ENCODE measurements at regions not wholly inside any gene's neighbourhood (a gene's known extent, or its start where the extent isn't known, plus 50 kb on each side); places are given as distances from the start of the nearest gene placed in this dataset.
"Not testable (repeated sequence)": the region's sequence is repeated elsewhere in the genome, so short reads cannot be mapped to it uniquely, and the experiment has no call there.

DNA sequence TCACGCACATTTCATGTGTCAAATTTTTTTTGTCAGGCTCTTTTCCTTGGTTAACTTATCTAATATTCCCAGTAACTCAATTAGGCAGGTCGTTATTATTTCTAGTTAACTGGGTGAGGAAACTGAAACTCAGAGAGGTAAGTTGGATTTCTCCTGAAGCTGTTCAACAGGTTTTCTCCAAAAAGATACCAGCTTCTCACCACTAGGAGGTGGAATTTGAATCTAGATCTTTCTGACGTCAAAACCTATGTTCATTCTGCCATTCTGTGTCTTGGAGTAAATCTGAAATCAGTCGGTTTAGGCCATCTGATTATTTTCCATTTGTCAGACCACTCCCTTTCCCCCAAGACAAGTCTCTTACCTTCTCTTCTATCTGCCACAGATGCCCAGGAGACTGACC lies 572.9 kb downstream of the ACTL7B start:
- peak; percentile 55 for DNase-seq (ENCODE audit: low read depth)

DNA sequence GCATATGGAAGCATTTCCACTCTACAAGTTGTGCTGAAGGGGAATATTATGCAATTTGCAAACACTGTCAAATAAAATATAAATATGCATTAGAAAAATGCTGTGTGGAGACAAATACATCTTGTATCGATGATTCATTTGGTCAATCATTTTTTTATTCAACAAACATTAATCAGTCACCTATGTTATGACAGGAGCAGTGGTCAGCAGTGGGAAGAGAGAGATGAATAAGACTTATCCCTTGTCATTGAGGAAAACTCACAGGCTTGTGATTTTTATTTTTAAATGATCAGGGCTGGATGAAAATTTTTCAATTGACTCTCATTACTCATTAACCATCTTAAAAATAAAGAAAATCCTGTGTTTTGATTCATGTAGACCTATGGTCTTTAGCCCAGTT lies 574.1 kb downstream of the ACTL7B start:
- no peak for DNase-seq (ENCODE audit: low read depth)

DNA sequence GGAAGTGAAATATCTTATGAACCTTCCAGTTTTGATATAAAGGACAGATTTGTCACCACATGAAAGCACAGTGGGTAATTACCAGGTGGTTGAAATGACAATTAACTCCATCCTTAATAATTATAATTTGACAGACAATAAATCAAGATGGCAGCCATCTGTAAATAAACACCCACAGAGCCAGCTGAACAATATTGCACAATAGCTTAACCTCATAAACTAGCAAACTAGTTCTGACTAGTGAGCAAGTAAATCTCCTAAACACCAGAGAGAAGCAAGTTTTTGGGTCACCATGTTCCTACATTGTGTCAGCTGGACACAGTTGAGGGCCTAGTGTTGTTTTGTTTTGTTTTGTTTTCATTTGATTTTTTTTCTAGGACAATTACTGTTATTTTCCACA lies 577.4 kb downstream of the ACTL7B start:
- no peak for DNase-seq (ENCODE audit: low read depth)

DNA sequence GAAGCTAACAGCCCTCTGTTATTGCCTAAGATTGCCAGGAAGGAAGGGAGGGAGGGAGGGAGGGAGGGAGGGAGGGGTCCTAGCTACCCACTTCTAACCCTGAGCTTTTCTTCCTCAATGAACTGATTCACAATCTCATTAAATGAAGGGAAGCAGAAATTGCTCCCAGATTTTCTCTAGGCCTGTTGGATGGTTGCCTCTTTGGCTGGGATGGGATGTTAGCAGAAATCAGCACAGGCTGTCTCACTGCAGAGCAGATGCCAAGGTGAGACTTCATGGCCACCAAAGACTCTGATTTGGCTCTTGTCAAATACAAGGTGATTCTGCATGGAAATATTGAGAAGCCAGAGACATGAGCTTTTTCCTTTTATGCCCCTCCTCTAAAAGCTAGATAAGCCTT lies 578.6 kb downstream of the ACTL7B start:
- DNase-seq (ENCODE audit: low read depth): no peak

GRCh38 chr9:108275906-108276305 lies 579.9 kb downstream of the ACTL7B start:
- DNase-seq (ENCODE audit: low read depth): no peak

DNA sequence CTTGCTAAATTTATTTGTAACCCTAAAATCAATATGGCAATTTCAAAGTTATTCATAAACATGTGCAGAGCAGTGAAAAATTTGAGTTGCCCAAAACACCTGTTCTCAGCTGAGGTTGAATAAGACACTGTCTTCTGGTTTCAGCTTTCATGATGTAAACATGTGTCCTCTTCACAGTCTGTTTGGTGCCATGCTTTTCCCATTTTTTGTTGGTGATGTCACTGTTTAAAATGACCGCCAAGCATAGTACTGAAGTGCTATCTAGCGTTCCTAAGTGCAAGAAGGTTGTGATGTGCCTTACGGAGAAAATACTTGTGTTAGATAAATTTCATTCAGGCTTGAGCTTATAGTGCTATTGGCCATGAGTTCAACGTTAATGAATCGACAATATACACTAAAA lies 580.8 kb downstream of the ACTL7B start:
- DNase-seq (ENCODE audit: low read depth): no peak

GRCh38 chr9:108273988-108274387 lies 581.8 kb downstream of the ACTL7B start:
- DNase-seq (ENCODE audit: low read depth): no peak

DNA sequence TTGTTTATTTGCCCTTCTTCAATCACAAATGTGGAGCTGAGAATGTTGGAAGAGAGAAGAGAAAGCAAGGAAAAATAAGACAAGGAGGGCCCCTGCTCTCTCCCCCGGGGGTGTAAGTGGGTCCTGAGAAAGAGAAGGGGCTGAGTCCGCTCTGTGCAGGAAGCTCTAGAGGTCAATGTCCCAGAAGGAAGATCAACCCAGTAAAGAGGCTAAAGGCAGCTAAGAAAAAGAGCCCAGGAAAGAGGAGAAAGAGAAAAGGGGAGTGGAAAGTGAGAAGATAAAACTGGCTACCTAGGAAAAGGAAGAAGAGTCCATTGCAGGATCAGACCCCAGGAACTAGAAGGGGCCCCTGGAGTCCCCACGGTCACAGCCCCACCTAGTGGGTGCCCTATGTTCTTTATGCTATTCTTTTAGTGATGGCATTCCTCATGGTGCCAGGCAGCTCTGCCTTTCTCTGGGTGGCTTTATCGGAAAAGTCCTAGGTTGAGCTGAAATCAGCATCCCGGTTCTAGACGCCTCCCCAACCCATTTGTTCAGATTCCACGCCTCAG lies 583.4 kb downstream of the ACTL7B start:
- peak; percentile 79 for DNase-seq (ENCODE audit: low read depth)

- DNase-seq (ENCODE audit: low read depth): peak; percentile 90
These were observed 584.0 kb downstream of the ACTL7B start for GRCh38 chr9:108271646-108272348.

DNA sequence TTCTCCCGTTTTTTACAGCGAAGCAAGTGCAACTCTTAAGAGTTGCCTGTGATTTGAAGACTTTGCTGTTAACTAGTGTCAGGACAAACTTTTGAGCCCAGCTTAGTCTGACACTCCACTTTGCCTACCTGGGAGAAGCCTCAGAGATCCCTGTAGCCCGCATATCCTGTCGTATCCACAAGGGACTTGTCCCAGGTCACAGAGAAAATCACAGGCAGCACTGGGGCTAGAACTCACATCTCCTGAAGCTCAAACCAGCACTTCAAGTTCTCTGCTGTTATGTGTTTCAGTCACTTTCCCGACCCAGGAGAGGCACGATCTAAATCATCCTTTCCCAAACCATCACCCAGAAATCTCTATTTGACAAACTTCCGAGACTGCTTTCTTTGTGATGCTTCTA lies 584.5 kb downstream of the ACTL7B start:
- DNase-seq (ENCODE audit: low read depth): no peak

DNA sequence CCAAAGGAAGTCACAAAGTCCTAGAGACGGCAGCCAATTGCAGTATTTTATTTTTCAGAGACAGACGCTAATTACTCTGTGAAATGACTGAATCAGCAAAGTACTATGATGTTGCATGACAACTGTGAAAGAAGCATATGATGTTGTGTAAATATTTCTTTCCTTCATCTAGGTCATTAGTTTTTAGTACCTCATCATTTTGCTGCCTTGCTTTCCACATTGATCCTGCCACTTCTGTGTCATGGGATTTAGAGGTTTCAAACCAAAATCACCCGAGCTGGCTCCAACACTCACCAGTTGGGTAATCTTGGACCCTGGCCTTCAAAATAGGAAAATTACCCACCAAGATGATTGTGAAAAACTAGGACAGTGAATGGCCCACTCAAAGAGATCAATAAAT lies 585.2 kb downstream of the ACTL7B start:
- DNase-seq (ENCODE audit: low read depth): no peak

- DNase-seq (ENCODE audit: low read depth): peak; percentile 85
These were observed 585.7 kb downstream of the ACTL7B start for GRCh38 chr9:108270051-108270450.

DNA sequence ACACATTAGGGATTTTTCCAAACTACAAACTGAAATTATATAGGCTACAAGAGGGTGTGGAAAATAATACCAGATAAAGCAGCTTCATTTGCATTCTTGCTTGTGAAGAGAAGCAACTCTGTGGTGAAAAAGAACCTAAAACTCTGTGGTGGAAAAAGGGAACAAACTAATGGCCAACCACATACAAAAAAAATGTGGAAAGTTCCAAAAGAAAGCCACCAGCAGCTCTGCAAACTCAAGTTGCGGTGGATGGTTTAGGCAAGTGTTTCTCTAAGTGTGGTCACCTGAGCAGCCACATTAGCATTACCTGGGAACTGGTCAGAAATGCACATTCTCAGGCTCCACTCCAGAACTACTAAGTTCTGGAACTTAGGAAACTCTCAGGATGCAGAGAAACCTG lies 586.4 kb downstream of the ACTL7B start:
- DNase-seq (ENCODE audit: low read depth): no peak

- DNase-seq (ENCODE audit: low read depth): no peak
These were observed 590.7 kb downstream of the ACTL7B start for GRCh38 chr9:108265065-108265464.

DNA sequence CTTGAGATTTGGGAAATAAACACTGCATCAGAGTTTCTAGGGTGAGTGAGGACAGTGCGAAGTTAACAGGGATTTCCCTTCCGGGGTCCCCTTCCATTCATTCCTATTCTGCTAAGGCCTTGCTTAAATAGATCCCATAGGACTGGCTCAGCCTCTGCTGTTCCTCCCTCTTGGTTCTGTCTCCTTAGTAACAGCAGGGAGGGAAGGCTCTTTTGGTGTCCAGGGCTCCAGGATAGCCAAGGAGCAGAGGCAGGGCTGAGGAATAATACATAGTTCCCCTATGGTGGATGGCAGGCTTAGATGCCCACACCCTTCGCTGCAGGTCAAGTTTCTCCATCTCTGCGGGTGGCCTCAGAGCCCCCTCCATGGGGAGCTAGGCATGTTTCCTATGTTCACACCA lies 591.7 kb downstream of the ACTL7B start:
- DNase-seq (ENCODE audit: low read depth): no peak

DNA sequence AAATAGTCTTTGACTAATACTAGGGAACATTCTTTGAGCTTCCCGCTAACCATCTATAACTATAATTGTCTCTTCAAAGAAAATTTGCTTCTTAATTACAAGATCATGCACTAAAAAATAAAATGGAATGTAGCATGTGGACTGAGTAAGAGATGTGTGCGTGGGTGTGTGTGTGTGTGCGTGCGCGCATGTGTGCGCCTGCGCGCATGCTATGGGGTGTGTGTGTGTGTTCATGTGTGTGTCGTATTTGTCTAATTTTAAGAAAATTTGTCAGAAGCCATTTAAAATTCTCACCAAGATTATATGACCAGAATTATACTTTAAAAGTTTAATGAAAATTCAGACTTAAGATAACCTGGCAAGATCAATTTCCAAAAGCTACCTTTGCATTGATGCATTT lies 593.0 kb downstream of the ACTL7B start:
- no peak for DNase-seq (ENCODE audit: low read depth)

GRCh38 chr9:108259917-108260675 lies 595.7 kb downstream of the ACTL7B start:
- DNase-seq (ENCODE audit: low read depth): peak; percentile 45

DNA sequence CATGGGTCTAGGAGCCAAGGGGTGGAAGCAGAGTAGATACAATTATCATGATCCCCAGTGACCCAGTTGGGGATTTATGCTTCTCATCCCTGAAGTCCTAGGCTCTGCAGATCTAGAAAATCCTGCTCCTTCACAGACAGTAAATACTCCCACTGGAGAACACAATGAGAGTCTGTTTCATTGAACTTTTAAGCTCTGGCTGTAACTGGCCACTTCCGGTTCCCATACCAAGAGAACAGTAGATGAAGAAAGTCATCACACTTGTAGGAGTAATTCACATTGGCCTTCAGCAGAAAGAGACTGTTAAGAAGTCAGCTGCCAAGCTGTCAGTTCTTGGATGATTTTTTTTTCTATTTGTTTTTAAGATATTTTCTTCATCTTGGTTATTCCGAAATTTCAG lies 597.1 kb downstream of the ACTL7B start:
- DNase-seq (ENCODE audit: low read depth): peak; percentile 37

- DNase-seq (ENCODE audit: low read depth): no peak
These were observed 598.4 kb downstream of the ACTL7B start for GRCh38 chr9:108257382-108257781.

DNA sequence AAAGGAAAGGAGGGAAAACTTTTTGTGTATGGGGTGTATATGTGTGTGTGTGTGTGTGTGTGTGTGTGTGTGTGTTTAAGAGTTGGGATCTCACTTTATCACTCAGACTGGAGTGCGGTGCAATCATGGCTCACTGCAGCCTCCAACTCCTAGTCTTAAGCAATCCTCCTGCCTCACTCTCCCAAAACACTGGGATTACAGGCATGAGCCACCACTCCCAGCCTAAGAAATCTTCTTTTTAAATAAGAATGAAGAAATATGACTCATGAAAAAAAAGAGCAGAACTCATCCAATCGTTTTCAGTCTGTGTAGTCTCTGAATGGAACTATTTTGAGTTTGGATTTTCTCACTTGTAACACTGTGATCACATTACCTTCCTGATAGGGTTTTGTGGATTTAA lies 601.5 kb downstream of the ACTL7B start:
- no peak for DNase-seq (ENCODE audit: low read depth)

- DNase-seq (ENCODE audit: low read depth): not testable (repeated sequence)
These were observed 608.4 kb downstream of the ACTL7B start for GRCh38 chr9:108247391-108247790.

DNA sequence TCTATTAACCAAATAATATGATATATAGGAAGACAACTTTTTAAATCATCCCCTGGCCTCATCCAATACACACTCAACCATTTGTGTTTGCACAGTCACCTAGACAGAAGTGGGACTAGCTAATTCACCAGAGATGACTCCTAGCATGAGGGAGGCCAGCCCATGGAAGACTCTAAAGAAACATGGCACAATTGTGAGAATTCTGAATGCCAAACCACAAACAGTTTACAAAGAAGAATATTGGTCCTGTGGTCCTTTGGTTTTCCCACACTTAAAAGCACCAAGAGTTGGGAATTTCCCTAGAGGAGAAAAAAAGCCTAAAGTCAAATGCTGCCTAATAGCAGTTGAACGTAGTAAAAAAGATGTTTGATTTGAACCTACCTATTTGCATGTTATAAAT lies 609.9 kb downstream of the ACTL7B start:
- DNase-seq (ENCODE audit: low read depth): peak; percentile 54

DNA sequence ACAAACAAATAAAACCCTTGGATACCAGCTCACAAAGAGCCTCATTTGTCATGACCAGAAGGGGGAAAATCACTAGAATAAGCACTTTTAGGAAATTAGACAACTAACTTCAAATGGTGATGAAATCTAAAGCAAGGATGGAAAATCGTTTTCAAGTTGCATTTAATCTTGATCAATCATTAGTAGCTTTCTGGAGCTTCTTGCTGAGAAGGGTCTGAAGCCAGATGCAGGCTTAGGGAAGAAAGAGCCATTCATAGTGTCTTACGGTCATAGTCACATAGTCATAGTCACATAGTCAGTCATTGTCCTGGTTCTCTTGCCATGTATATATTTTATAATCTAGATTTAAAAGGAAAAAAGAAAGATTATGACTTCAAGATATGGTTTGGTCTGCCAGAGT lies 610.5 kb downstream of the ACTL7B start:
- no peak for DNase-seq (ENCODE audit: low read depth)

All from RPMI7951 (cell line).